ENCODE measurements at regions not wholly inside any gene's neighbourhood (a gene's known extent, or its start where the extent isn't known, plus 50 kb on each side); places are given as distances from the start of the nearest gene placed in this dataset.

DNA sequence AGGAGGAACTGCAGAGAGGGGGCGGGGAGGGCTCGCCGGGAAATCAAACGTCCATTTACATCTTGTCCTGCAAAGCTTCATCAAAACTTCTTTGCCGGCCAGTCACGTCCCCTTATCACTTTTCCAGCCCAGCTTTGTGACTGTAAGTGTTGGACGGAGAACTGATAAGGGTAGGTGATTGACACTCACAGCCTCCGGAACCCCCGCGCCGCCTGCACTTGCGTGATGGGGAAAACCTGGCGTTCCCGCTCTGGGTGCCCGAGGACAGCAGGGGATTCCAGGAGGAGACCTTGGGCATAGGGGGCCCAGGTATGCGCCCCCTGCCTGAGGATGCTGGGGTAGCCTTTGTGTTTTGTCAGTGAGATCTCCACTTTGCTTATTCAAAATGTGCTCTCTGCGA lies 72.8 kb upstream of the ANKRD34C start:
- TF ChIP-seq CTCF (conservative IDR thresholded peaks at IDR 0.05) (no peak; the same call in 1 of the 2 replicates), ZFX (IDR thresholded peaks at IDR 0.05) (no peak)
